ENCODE measurements at regions not wholly inside any gene's neighbourhood (a gene's known extent, or its start where the extent isn't known, plus 50 kb on each side); places are given as distances from the start of the nearest gene placed in this dataset.
"Not testable (repeated sequence)": the region's sequence is repeated elsewhere in the genome, so short reads cannot be mapped to it uniquely, and the experiment has no call there.

- TF ChIP-seq CTCF (IDR thresholded peaks at IDR 0.05 in 4 of 5, conservative IDR thresholded peaks at IDR 0.05 in 1 of 5); POLR2A (IDR thresholded peaks at IDR 0.05): not testable (repeated sequence)
These were observed 148.8 kb downstream of the GOLGA6L4 start for GRCh38 chr15:84384421-84384820.
